Mammary epithelial cell (primary cell): ENCODE measurements at regions not wholly inside any gene's neighbourhood (a gene's known extent, or its start where the extent isn't known, plus 50 kb on each side); places are given as distances from the start of the nearest gene placed in this dataset.

ENCODE experiments used
- CTCF ChIP-seq, 2 donors: IDR thresholded peaks in 1 of 2; conservative IDR thresholded peaks in 1 of 2; 2 replicates each; pipeline ENCODE4 v1.5.1; 2011 to 2012; ENCODE audit warnings: inconsistent platforms in 2 of 2, low read length in 2 of 2, mild to moderate bottlenecking in 2 of 2, control low read depth in 1 of 2, low read depth in 1 of 2; ENCODE audit not compliant: insufficient read depth in 1 of 2; ENCODE audit errors: extremely low read depth in 1 of 2
- EZH2 ChIP-seq: IDR thresholded peaks from 2 replicates; pipeline ENCODE4 v1.6.1; 2012; ENCODE audit warnings: low read length, inconsistent platforms, borderline replicate concordance

GRCh38 chr5:98170994-98171393, 602.5 kb upstream of the RGMB start:
- TF ChIP-seq CTCF (conservative IDR thresholded peaks at IDR 0.05 in 1 of 2, IDR thresholded peaks at IDR 0.05 in 1 of 2; ENCODE audit: extremely low read depth in 1 of 2, insufficient read depth in 1 of 2, low read depth in 1 of 2, low read length in 2 of 2) (no peak), EZH2 (no peak)
